ENCODE measurements at regions not wholly inside any gene's neighbourhood (a gene's known extent, or its start where the extent isn't known, plus 50 kb on each side); places are given as distances from the start of the nearest gene placed in this dataset.

DNA sequence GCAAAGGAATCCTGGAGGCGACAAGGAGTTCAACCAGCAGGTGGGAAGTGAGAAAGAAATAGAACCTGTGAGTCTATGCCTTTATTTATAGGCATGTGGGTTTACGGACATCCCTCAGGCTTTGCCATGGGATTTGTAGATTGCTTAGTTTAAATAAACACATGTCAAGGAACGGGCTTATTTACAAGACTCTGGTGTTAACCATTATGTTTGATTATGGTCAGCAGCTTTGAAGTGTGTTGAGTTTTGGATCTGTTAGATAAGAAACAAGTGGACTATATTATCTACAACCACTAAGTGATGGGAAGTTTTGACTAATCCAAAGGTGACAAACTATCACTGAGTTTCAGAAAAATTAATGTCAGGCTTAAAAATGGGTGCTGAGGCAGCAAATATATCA lies 143.2 kb downstream of the SLITRK5 start:
- TF ChIP-seq PRDM1 (tag by site-specific recombination; IDR thresholded peaks at IDR 0.05) (no peak), KLF1 (tag by site-specific recombination; IDR thresholded peaks at IDR 0.05) (no peak), ZNF529 (tag by site-specific recombination; IDR thresholded peaks at IDR 0.05; ENCODE audit: insufficient replicate concordance) (no peak), ZNF121 (tag by site-specific recombination; IDR thresholded peaks at IDR 0.05) (no peak), ZNF530 (tag by site-specific recombination; IDR thresholded peaks at IDR 0.05; ENCODE audit: low read depth) (no peak)
- TF ChIP-seq, protein P1, sequence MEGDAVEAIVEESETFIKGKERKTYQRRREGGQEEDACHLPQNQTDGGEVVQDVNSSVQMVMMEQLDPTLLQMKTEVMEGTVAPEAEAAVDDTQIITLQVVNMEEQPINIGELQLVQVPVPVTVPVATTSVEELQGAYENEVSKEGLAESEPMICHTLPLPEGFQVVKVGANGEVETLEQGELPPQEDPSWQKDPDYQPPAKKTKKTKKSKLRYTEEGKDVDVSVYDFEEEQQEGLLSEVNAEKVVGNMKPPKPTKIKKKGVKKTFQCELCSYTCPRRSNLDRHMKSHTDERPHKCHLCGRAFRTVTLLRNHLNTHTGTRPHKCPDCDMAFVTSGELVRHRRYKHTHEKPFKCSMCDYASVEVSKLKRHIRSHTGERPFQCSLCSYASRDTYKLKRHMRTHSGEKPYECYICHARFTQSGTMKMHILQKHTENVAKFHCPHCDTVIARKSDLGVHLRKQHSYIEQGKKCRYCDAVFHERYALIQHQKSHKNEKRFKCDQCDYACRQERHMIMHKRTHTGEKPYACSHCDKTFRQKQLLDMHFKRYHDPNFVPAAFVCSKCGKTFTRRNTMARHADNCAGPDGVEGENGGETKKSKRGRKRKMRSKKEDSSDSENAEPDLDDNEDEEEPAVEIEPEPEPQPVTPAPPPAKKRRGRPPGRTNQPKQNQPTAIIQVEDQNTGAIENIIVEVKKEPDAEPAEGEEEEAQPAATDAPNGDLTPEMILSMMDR (tag by site-specific recombination; IDR thresholded peaks at IDR 0.05), result no peak
- TF ChIP-seq, protein P2, sequence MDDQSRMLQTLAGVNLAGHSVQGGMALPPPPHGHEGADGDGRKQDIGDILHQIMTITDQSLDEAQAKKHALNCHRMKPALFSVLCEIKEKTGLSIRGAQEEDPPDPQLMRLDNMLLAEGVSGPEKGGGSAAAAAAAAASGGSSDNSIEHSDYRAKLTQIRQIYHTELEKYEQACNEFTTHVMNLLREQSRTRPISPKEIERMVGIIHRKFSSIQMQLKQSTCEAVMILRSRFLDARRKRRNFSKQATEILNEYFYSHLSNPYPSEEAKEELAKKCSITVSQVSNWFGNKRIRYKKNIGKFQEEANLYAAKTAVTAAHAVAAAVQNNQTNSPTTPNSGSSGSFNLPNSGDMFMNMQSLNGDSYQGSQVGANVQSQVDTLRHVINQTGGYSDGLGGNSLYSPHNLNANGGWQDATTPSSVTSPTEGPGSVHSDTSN (CRISPR knock-in tag; IDR thresholded peaks at IDR 0.05), result no peak
- TF ChIP-seq, protein P3, sequence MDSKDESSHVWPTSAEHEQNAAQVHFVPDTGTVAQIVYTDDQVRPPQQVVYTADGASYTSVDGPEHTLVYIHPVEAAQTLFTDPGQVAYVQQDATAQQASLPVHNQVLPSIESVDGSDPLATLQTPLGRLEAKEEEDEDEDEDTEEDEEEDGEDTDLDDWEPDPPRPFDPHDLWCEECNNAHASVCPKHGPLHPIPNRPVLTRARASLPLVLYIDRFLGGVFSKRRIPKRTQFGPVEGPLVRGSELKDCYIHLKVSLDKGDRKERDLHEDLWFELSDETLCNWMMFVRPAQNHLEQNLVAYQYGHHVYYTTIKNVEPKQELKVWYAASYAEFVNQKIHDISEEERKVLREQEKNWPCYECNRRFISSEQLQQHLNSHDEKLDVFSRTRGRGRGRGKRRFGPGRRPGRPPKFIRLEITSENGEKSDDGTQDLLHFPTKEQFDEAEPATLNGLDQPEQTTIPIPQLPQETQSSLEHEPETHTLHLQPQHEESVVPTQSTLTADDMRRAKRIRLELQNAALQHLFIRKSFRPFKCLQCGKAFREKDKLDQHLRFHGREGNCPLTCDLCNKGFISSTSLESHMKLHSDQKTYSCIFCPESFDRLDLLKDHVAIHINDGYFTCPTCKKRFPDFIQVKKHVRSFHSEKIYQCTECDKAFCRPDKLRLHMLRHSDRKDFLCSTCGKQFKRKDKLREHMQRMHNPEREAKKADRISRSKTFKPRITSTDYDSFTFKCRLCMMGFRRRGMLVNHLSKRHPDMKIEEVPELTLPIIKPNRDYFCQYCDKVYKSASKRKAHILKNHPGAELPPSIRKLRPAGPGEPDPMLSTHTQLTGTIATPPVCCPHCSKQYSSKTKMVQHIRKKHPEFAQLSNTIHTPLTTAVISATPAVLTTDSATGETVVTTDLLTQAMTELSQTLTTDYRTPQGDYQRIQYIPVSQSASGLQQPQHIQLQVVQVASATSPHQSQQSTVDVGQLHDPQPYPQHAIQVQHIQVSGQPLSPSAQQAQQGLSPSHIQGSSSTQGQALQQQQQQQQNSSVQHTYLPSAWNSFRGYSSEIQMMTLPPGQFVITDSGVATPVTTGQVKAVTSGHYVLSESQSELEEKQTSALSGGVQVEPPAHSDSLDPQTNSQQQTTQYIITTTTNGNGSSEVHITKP (tag by site-specific recombination; IDR thresholded peaks at IDR 0.05), result no peak

Measured in HEK293 (cell line).